Neutrophil (primary cell): ENCODE measurements at regions not wholly inside any gene's neighbourhood (a gene's known extent, or its start where the extent isn't known, plus 50 kb on each side); places are given as distances from the start of the nearest gene placed in this dataset.
"Not testable (repeated sequence)": the region's sequence is repeated elsewhere in the genome, so short reads cannot be mapped to it uniquely, and the experiment has no call there.

ENCODE experiments used
- H3K27ac ChIP-seq: fragments of 200-600 bp; sonication (generic); 2 replicates; pipeline ENCODE4 v1.5.1; 2016; ENCODE audit warnings: mild to moderate bottlenecking, moderate library complexity
- H3K27me3 ChIP-seq: fragments of 200-600 bp; sonication (generic); 2 replicates; pipeline ENCODE4 v1.6.0; 2016; ENCODE audit warnings: mild to moderate bottlenecking
- H3K36me3 ChIP-seq: fragments of 200-600 bp; sonication (generic); 2 replicates; pipeline ENCODE4 v1.5.1; 2017
- H3K4me1 ChIP-seq, 2 experiments: fragments of 200-600 bp in 1 of 2; sonication (generic) in 1 of 2; 1 replicate in 1 of 2; 2 replicates in 1 of 2; pipeline versions ENCODE4 v1.5.1 to v1.6.1; 2013 to 2016; ENCODE audit warnings: low read depth in 1 of 2, low read length in 1 of 2, mild to moderate bottlenecking in 1 of 2, moderate library complexity in 1 of 2; ENCODE audit not compliant: control insufficient read depth in 1 of 2, insufficient read depth in 1 of 2
- H3K4me3 ChIP-seq, 2 experiments: fragments of 200-600 bp in 1 of 2; sonication (generic) in 1 of 2; 1 replicate in 1 of 2; 2 replicates in 1 of 2; pipeline ENCODE4 v1.5.1; 2013 to 2016; ENCODE audit warnings: low read depth in 1 of 2, low read length in 1 of 2, mild to moderate bottlenecking in 1 of 2, moderate library complexity in 1 of 2
- H3K9me3 ChIP-seq: fragments of 200-600 bp; sonication (generic); 2 replicates; pipeline ENCODE4 v1.5.1; 2016
- CTCF ChIP-seq: fragments of 200-600 bp; sonication (generic); IDR thresholded peaks from 2 replicates; pipeline ENCODE4 v1.5.1; 2016; ENCODE audit warnings: antibody characterized with exemption

DNA sequence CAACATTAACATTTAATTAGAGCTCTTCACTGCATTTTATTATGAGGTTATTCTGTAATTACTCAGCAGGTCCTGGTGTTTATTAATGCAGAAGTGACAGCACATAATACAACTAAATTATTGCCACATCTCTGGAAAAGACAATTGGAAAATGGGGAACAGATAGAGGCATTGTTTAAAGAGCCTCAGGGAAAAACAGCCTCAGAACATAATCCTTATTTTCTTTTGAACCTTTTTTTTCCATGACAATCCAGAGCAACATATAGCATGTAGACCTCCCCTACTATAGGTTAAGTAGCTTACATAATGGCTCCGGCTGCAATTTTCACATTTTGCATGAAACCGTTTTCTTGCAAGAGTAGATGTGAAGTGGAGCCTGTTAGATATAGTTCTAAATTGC, 87.2 kb downstream of the RMI1 start:
- Histone ChIP-seq H3K4me3 (no peak overlapping the region), H3K27ac (no peak overlapping the region), H3K36me3 (no peaks in the 10 kb centered on the region), H3K27me3 (no peaks in the 10 kb centered on the region), H3K4me1 (no peaks in the 10 kb centered on the region), H3K9me3 (no peaks in the 10 kb centered on the region)
- TF ChIP-seq CTCF = no peak

- H3K4me3 ChIP-seq = no peak overlapping the region
- no peaks in the 10 kb centered on the region for H3K9me3 ChIP-seq
- H3K27ac ChIP-seq = no peak overlapping the region
- H3K4me1 ChIP-seq = no peaks in the 10 kb centered on the region
- TF ChIP-seq CTCF = no peak
- H3K27me3 ChIP-seq = no peaks in the 10 kb centered on the region
- no peaks in the 10 kb centered on the region for H3K36me3 ChIP-seq
Observed at GRCh38 chr9:84068872-84069271, 88.3 kb downstream of the RMI1 start.

GRCh38 chr9:84070590-84070989, 90.0 kb downstream of the RMI1 start:
- no peaks in the 10 kb centered on the region for H3K36me3 ChIP-seq
- H3K4me1 ChIP-seq = no peaks in the 10 kb centered on the region
- TF ChIP-seq CTCF = no peak
- no peaks in the 10 kb centered on the region for H3K9me3 ChIP-seq
- H3K27ac ChIP-seq = no peak overlapping the region
- no peak overlapping the region for H3K4me3 ChIP-seq
- no peaks in the 10 kb centered on the region for H3K27me3 ChIP-seq

- Histone ChIP-seq H3K9me3 (no peaks in the 10 kb centered on the region), H3K27me3 (no peaks in the 10 kb centered on the region), H3K36me3 (no peaks in the 10 kb centered on the region), H3K4me1 (no peaks in the 10 kb centered on the region), H3K27ac (no peak overlapping the region), H3K4me3 (no peak overlapping the region)
- no peak for TF ChIP-seq CTCF
Observed at GRCh38 chr9:84072621-84073180, 92.1 kb downstream of the RMI1 start.

- Histone ChIP-seq H3K4me3 (no peak overlapping the region), H3K27ac (no peak overlapping the region), H3K36me3 (no peaks in the 10 kb centered on the region), H3K27me3 (no peaks in the 10 kb centered on the region), H3K4me1 (no peaks in the 10 kb centered on the region), H3K9me3 (no peaks in the 10 kb centered on the region)
- TF ChIP-seq CTCF = no peak
Observed at GRCh38 chr9:84075004-84075403, 94.4 kb downstream of the RMI1 start.

DNA sequence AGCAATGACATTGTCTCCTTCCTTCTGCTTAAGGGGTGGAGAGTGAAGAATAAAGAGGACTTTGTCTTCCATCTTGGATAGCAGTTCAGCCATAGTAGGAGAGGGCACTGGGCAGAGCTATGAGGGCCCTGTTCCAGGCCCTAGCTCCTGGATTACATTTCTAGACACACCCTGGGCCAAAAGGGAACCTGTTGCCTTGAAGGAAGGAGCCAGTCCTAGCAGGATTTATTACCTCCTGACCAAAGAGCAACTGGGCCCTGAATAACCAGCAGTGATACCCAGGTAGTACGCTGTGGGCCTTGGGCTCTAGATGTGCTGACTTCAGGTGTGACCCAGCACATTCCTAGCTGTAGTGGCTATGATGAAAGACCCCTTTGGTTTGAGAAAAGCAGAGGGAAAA, 95.8 kb downstream of the RMI1 start:
- no peak overlapping the region for H3K27ac ChIP-seq
- H3K36me3 ChIP-seq = no peaks in the 10 kb centered on the region
- no peaks in the 10 kb centered on the region for H3K4me1 ChIP-seq
- no peak overlapping the region for H3K4me3 ChIP-seq
- H3K9me3 ChIP-seq = no peaks in the 10 kb centered on the region
- TF ChIP-seq CTCF = no peak
- H3K27me3 ChIP-seq = peaks cover 3% of the 10 kb centered on the region

GRCh38 chr9:84077816-84078215, 97.2 kb downstream of the RMI1 start:
- not testable (repeated sequence) for H3K4me1 ChIP-seq, H3K36me3 ChIP-seq, H3K27ac ChIP-seq, H3K27me3 ChIP-seq, H3K4me3 ChIP-seq, H3K9me3 ChIP-seq
